ENCODE measurements at regions not wholly inside any gene's neighbourhood (a gene's known extent, or its start where the extent isn't known, plus 50 kb on each side); places are given as distances from the start of the nearest gene placed in this dataset.

- in situ Hi-C loops (cut with HindIII; ENCODE audit: low sequenced_read_pairs) = no loop called here
- peak; percentile 57 for DNase-seq (ENCODE audit: low read depth, low spot score)
- no peak for TF ChIP-seq CTCF (IDR thresholded peaks at IDR 0.05; ENCODE audit: low read depth, low read length)
- no peak overlapping the region for H3K4me3 ChIP-seq (ENCODE audit: low read depth, low read length)
Measured at GRCh38 chr14:62645649-62646048, 399.6 kb downstream of the KCNH5 start.
